Gastrocnemius medialis (tissue), 4 donors: ENCODE measurements at regions not wholly inside any gene's neighbourhood (a gene's known extent, or its start where the extent isn't known, plus 50 kb on each side); places are given as distances from the start of the nearest gene placed in this dataset.

ENCODE experiments used
- CTCF ChIP-seq, 5 experiments: fragments of 450-650 bp in 3 of 5; fragments of 200-600 bp in 2 of 5; sonication (generic) in 2 of 5; IDR thresholded peaks in 4 of 5; conservative IDR thresholded peaks in 1 of 5; 1 replicate in 4 of 5; 2 replicates in 1 of 5; pipeline ENCODE4 v1.5.1; 2016 to 2019; ENCODE audit warnings: antibody characterized with exemption in 5 of 5, mild to moderate bottlenecking in 3 of 5, moderate library complexity in 3 of 5
- POLR2A ChIP-seq, 2 donors: fragments of 450-650 bp; IDR thresholded peaks; one replicate each; pipeline ENCODE4 v1.6.1; 2017; ENCODE audit warnings: antibody characterized with exemption in 2 of 2, mild to moderate bottlenecking in 2 of 2, moderate library complexity in 2 of 2

DNA sequence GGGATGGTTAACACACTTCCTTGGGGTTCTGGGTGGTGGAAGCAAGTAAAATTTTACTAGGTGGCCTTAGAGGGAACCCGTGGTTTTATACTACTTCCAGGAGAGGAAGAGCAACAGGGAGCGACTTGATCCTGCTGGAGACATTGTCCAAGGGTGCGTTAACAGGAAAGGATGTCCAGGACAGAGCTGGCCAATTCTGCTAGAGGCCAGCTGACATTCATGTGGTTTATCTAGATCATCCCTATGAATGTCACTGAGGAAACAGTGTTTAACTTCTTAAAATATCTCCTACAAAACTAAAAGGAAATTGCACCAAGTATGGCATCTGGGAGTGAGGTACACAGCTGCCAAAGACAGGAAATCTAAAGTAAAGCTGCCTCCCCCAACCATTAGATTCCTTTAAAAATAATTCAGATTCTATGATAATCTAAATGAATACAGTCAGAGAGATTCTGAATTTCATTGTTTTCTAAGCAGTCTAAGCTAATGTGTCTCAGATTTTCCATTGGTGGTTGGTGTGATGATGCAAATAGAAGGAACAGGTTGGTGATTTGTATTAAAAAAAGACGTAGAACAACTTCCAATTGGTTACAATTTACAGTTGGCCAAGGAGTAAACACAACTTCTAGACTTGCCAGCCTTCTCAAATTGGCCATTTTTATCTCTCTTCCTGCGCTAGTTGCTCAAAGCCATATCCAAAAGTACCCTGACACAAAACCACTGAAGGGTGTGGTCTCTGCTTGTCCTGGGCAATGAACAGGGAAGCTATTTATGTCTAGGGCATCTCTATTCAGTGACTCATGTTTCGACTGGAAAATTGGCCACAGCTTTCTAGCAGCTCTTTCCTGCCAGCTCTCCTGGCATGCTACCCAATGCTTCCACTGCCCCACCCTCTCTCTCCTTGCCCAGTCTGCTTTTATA, 574.7 kb upstream of the MEF2C start:
- TF ChIP-seq POLR2A (IDR thresholded peaks at IDR 0.05) (no peak), CTCF (IDR thresholded peaks at IDR 0.05 in 4 of 5, conservative IDR thresholded peaks at IDR 0.05 in 1 of 5) (no peak)
